Osteoblast (primary cell): ENCODE measurements at regions not wholly inside any gene's neighbourhood (a gene's known extent, or its start where the extent isn't known, plus 50 kb on each side); places are given as distances from the start of the nearest gene placed in this dataset.
A peak's percentile ranks its signal among the peaks of the same experiment; 100 is the strongest.
"Not testable (repeated sequence)": the region's sequence is repeated elsewhere in the genome, so short reads cannot be mapped to it uniquely, and the experiment has no call there.

Experiments used
- DNase-seq: peaks from one replicate; pipeline ENCODE4 v3.0.0; 2011; ENCODE audit warnings: low spot score, mixed read lengths; ENCODE audit not compliant: insufficient read length; ENCODE audit errors: missing footprints
- H2AFZ ChIP-seq: 2 replicates; pipeline ENCODE4 v1.6.0; 2011; ENCODE audit warnings: mild to moderate bottlenecking, low read length
- H3K27ac ChIP-seq: 2 replicates; pipeline ENCODE4 v1.5.1; 2011; ENCODE audit warnings: mild to moderate bottlenecking, low read depth, low read length, moderate library complexity
- H3K27me3 ChIP-seq: 2 replicates; pipeline ENCODE4 v1.6.0; 2012; ENCODE audit warnings: mild to moderate bottlenecking, control low read depth, inconsistent platforms, low read length, moderate library complexity; ENCODE audit not compliant: insufficient read depth
- H3K36me3 ChIP-seq: 2 replicates; pipeline ENCODE4 v1.5.1; 2011; ENCODE audit warnings: mild to moderate bottlenecking, low read length, control low read depth, moderate library complexity; ENCODE audit not compliant: insufficient read depth
- H3K4me1 ChIP-seq: 2 replicates; pipeline ENCODE4 v1.5.1; 2011; ENCODE audit warnings: mild to moderate bottlenecking, low read length, control low read depth, moderate library complexity; ENCODE audit not compliant: insufficient read depth
- H3K4me2 ChIP-seq: 2 replicates; pipeline ENCODE4 v1.6.0; 2011; ENCODE audit warnings: mild to moderate bottlenecking, low read length; ENCODE audit not compliant: insufficient read depth
- H3K4me3 ChIP-seq: fragments of 200-600 bp; sonication (generic); 3 replicates; pipeline ENCODE4 v1.5.1; 2012; ENCODE audit warnings: mild to moderate bottlenecking, low read length, inconsistent platforms; ENCODE audit not compliant: insufficient read depth
- H3K79me2 ChIP-seq: 2 replicates; pipeline ENCODE4 v1.6.0; 2012; ENCODE audit warnings: mild to moderate bottlenecking, low read length, control low read depth, inconsistent platforms; ENCODE audit not compliant: insufficient read depth
- H3K9me3 ChIP-seq: 2 replicates; pipeline ENCODE4 v1.5.1; 2011; ENCODE audit warnings: low read depth, low read length, control low read depth
- H4K20me1 ChIP-seq: 2 replicates; pipeline ENCODE4 v1.6.0; 2012; ENCODE audit warnings: mild to moderate bottlenecking, low read length, control low read depth; ENCODE audit not compliant: insufficient read depth
- TF ChIP-seq, protein P1 (sequence below): IDR thresholded peaks from 2 replicates; pipeline ENCODE4 v1.5.1; 2011; ENCODE audit warnings: mild to moderate bottlenecking, low read depth, low read length, moderate library complexity; ENCODE audit errors: extremely low read depth

DNA sequence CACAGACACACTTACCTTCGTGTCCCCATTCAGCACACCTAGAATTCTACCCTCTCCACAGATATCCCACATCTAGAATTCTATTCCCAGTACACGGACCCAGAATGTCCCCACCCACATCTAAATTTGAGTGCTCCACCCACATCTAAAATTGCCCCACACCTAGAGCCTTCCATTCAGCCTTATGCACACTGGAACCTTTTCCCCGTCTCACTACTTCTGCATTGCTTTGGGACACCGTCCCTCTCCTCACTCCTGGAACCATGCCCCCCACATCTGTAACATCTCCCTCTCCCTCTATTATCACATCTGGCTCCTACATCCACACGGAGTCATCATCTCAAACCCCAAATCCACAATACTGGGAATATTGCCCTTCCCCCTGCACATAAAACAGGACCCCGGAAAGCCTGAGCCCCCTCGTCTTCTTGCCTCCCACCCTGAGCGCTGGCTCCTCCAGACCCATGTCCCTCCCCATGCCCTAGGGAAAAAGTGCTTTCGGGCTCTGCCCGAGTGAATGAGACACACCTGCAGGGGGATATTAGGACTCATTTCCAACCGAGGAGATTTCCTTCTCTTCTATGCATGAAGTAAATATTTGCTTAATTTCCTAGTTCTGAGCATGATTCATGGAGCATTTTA, 125.8 kb upstream of the UNC5B start:
- no peak overlapping the region for H2AFZ ChIP-seq
- H4K20me1 ChIP-seq = no peaks in the 10 kb centered on the region
- no peaks in the 10 kb centered on the region for H3K36me3 ChIP-seq
- DNase-seq = peak; percentile 32
- H3K4me3 ChIP-seq = no peak overlapping the region
- no peaks in the 10 kb centered on the region for H3K9me3 ChIP-seq
- no peak overlapping the region for H3K27ac ChIP-seq
- H3K27me3 ChIP-seq = peaks cover 10% of the 10 kb centered on the region
- no peak overlapping the region for H3K4me2 ChIP-seq
- TF ChIP-seq, protein P1, sequence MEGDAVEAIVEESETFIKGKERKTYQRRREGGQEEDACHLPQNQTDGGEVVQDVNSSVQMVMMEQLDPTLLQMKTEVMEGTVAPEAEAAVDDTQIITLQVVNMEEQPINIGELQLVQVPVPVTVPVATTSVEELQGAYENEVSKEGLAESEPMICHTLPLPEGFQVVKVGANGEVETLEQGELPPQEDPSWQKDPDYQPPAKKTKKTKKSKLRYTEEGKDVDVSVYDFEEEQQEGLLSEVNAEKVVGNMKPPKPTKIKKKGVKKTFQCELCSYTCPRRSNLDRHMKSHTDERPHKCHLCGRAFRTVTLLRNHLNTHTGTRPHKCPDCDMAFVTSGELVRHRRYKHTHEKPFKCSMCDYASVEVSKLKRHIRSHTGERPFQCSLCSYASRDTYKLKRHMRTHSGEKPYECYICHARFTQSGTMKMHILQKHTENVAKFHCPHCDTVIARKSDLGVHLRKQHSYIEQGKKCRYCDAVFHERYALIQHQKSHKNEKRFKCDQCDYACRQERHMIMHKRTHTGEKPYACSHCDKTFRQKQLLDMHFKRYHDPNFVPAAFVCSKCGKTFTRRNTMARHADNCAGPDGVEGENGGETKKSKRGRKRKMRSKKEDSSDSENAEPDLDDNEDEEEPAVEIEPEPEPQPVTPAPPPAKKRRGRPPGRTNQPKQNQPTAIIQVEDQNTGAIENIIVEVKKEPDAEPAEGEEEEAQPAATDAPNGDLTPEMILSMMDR = no peak
- H3K79me2 ChIP-seq = no peaks in the 10 kb centered on the region
- no peaks in the 10 kb centered on the region for H3K4me1 ChIP-seq

DNA sequence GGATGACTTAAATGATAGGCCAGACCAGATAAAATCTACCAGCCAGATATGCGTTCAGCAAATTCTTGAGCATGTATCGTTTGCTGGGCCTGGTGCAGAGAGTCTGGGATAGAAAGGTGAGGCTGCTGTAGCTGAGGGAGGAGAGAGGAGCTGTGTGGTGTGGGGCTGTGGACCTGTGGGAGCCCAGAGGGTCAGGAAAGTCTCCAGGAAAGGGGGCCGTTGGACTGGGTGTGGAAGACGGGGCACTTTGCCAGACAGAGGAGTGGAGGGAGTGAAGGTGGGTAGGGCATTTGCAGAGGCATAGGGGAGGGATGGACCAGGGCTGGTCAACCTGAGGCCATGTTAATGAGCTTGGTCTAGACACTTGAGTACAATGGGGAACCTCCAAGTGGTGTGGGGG, 124.7 kb upstream of the UNC5B start:
- Histone ChIP-seq H3K27me3 (peaks cover 16% of the 10 kb centered on the region), H4K20me1 (no peaks in the 10 kb centered on the region), H3K79me2 (no peaks in the 10 kb centered on the region), H3K4me3 (no peak overlapping the region), H3K4me1 (no peaks in the 10 kb centered on the region), H3K4me2 (no peak overlapping the region), H3K27ac (no peak overlapping the region), H2AFZ (no peak overlapping the region), H3K9me3 (no peaks in the 10 kb centered on the region), H3K36me3 (no peaks in the 10 kb centered on the region)
- TF ChIP-seq, protein P1 = no peak
- DNase-seq = peak; percentile 49

DNA sequence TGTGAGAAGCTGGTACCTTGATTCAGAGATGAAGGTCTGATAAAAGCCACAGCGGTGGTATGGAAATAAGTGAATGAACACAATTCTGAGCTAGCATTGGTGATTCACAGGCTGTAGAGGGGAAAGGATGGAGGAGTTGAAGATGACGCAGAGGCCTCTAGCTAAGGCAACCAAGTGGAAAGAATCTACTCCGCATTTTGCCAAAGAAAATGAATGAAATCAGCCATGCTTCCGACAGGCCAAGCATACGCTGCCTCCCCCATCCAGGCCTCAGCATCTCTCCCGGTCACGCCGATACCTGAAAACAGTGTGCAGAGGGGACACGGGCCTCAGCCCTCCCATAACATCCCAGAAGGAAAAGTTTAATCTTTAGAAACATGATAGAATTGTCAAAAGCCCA, 124.3 kb upstream of the UNC5B start:
- Histone ChIP-seq H3K36me3 (no peaks in the 10 kb centered on the region), H3K27ac (no peak overlapping the region), H3K79me2 (no peaks in the 10 kb centered on the region), H3K9me3 (no peaks in the 10 kb centered on the region), H2AFZ (no peak overlapping the region), H3K4me2 (no peak overlapping the region), H4K20me1 (no peaks in the 10 kb centered on the region), H3K4me1 (no peaks in the 10 kb centered on the region), H3K4me3 (no peak overlapping the region), H3K27me3 (peaks cover 16% of the 10 kb centered on the region)
- DNase-seq = peak; percentile 64
- TF ChIP-seq, protein P1 = no peak

DNA sequence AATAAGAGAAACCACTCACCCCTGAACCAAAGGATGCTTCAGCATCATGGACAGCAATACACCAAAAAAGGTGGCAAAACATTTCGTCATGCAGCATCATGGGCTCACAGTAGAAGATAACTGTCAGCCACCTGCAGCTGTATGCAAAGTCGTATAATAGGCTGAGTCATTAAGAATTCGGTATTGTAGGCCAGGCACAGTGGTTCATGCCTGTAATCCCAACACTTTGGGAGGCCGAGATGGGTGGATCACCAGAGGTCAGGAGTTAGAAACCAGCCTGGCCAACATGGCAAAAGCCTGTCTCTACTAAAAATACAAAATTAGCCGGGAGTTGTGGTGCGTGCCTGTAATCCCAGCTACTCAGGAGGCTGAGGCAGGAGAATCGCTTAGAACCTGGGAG, 123.8 kb upstream of the UNC5B start:
- not testable (repeated sequence) for H4K20me1 ChIP-seq, H2AFZ ChIP-seq, H3K9me3 ChIP-seq, H3K4me3 ChIP-seq, H3K36me3 ChIP-seq, H3K4me2 ChIP-seq, DNase-seq, H3K79me2 ChIP-seq, H3K27ac ChIP-seq, H3K4me1 ChIP-seq
- peaks cover 13% of the 10 kb centered on the region for H3K27me3 ChIP-seq
